Activated CD8-positive, alpha-beta T cell treated with anti-CD3 and anti-CD28 coated beads, Interleukin-2, amount 10 ng/mL, durations not matched to agents 7 days and 5 days (primary cell): ENCODE measurements at regions not wholly inside any gene's neighbourhood (a gene's known extent, or its start where the extent isn't known, plus 50 kb on each side); places are given as distances from the start of the nearest gene placed in this dataset.
"Not testable (repeated sequence)": the region's sequence is repeated elsewhere in the genome, so short reads cannot be mapped to it uniquely, and the experiment has no call there.

Experiments
- ATAC-seq: fragments of 150-1000 bp; cut with Tn5 transposase; one replicate; pipeline ENCODE4 v1.10.0; 2021; ENCODE audit warnings: moderate library complexity
- CTCF ChIA-PET: fragments of 350-600 bp; sonication (Branson Sonifier 250); formaldehyde crosslinking; loops from one replicate; lab custom pipeline; 2021; ENCODE audit warnings: antibody characterized with exemption; lab: Charles Lee
- POLR2A ChIA-PET: fragments of 350-600 bp; sonication (Branson Sonifier 250); formaldehyde crosslinking; loops from one replicate; lab custom pipeline; 2021; ENCODE audit warnings: antibody characterized with exemption; lab: Charles Lee
- DNase-seq: peaks from one replicate; pipeline ENCODE4 v3.0.0-alpha.2; 2020
- H3K27ac Mint-ChIP-seq: one replicate; pipeline ENCODE4 v1.8.0; 2021; ENCODE audit warnings: mild to moderate bottlenecking, mixed read lengths
- H3K27me3 Mint-ChIP-seq: one replicate; pipeline ENCODE4 v1.8.0; 2021; ENCODE audit warnings: low read depth, mixed read lengths
- H3K36me3 Mint-ChIP-seq: one replicate; pipeline ENCODE4 v1.8.0; 2021; ENCODE audit warnings: low read depth, mixed read lengths
- H3K4me1 Mint-ChIP-seq: one replicate; pipeline ENCODE4 v1.8.0; 2021; ENCODE audit warnings: low read depth, mixed read lengths
- H3K4me3 Mint-ChIP-seq: one replicate; pipeline ENCODE4 v1.8.0; 2021; ENCODE audit warnings: mild to moderate bottlenecking, mixed read lengths
- H3K9me3 Mint-ChIP-seq: one replicate; pipeline ENCODE4 v1.8.0; 2022; ENCODE audit warnings: mixed read lengths; ENCODE audit not compliant: insufficient read depth

GRCh38 chr2:11942178-11942569, 195.7 kb downstream of the LPIN1 start:
- POLR2A ChIA-PET: no interaction called here
- no peak overlapping the region for H3K27ac Mint-ChIP-seq
- no peak for DNase-seq
- CTCF ChIA-PET: no interaction called here
- no peak for ATAC-seq
- peaks cover 15% of the 10 kb centered on the region for H3K4me1 Mint-ChIP-seq
- H3K36me3 Mint-ChIP-seq: peaks cover 8% of the 10 kb centered on the region
- no peaks in the 10 kb centered on the region for H3K27me3 Mint-ChIP-seq
- H3K4me3 Mint-ChIP-seq: no peak overlapping the region
- peaks cover 2% of the 10 kb centered on the region for H3K9me3 Mint-ChIP-seq

GRCh38 chr2:11944311-11944710, 197.9 kb downstream of the LPIN1 start:
- peaks cover 15% of the 10 kb centered on the region for H3K4me1 Mint-ChIP-seq
- H3K9me3 Mint-ChIP-seq: peaks cover 4% of the 10 kb centered on the region
- H3K27me3 Mint-ChIP-seq: no peaks in the 10 kb centered on the region
- ATAC-seq (no peak), DNase-seq (no peak)
- POLR2A ChIA-PET: no interaction called here
- no peak overlapping the region for H3K27ac Mint-ChIP-seq
- H3K4me3 Mint-ChIP-seq: no peak overlapping the region
- peaks cover 8% of the 10 kb centered on the region for H3K36me3 Mint-ChIP-seq
- CTCF ChIA-PET: interaction anchor here (0.9 to 1.0 kb wide), 2 partner anchors 22 to 165 kb away, joined by 3 read pairs; no protein-coding TSS in a partner anchor

GRCh38 chr2:11945139-11946126, 199.0 kb downstream of the LPIN1 start:
- ChIA-PET POLR2A (no interaction called here), CTCF (interaction anchor here (0.9 to 1.0 kb wide), 2 partner anchors 21 to 164 kb away, joined by 3 read pairs; no protein-coding TSS in a partner anchor)
- DNase-seq (peak; percentile 29), ATAC-seq (peak; percentile 78)
- peaks cover 15% of the 10 kb centered on the region for H3K4me1 Mint-ChIP-seq
- H3K9me3 Mint-ChIP-seq: peaks cover 4% of the 10 kb centered on the region
- no peaks in the 10 kb centered on the region for H3K27me3 Mint-ChIP-seq
- peaks cover 8% of the 10 kb centered on the region for H3K36me3 Mint-ChIP-seq
- peak overlapping the region; percentile 57 for H3K4me3 Mint-ChIP-seq
- H3K27ac Mint-ChIP-seq: peak overlapping the region; percentile 85

- H3K9me3 Mint-ChIP-seq: peaks cover 4% of the 10 kb centered on the region
- no peak for DNase-seq
- no peaks in the 10 kb centered on the region for H3K27me3 Mint-ChIP-seq
- peaks cover 15% of the 10 kb centered on the region for H3K4me1 Mint-ChIP-seq
- peaks cover 8% of the 10 kb centered on the region for H3K36me3 Mint-ChIP-seq
- ATAC-seq: no peak
- ChIA-PET CTCF (no interaction called here), POLR2A (no interaction called here)
- no peak overlapping the region for H3K4me3 Mint-ChIP-seq
- no peak overlapping the region for H3K27ac Mint-ChIP-seq
Observed at GRCh38 chr2:11947956-11948355, 201.5 kb downstream of the LPIN1 start.

GRCh38 chr2:11949732-11950523, 203.5 kb downstream of the LPIN1 start:
- ATAC-seq: no peak
- no peak for DNase-seq
- ChIA-PET CTCF (no interaction called here), POLR2A (no interaction called here)
- Mint-ChIP-seq H3K4me3 (no peak overlapping the region), H3K9me3 (peaks cover 4% of the 10 kb centered on the region), H3K27ac (no peak overlapping the region), H3K27me3 (peaks cover 6% of the 10 kb centered on the region), H3K36me3 (peaks cover 4% of the 10 kb centered on the region), H3K4me1 (peaks cover 10% of the 10 kb centered on the region)

GRCh38 chr2:11950896-11951295, 204.5 kb downstream of the LPIN1 start:
- DNase-seq: no peak
- Mint-ChIP-seq H3K27ac (no peak overlapping the region), H3K36me3 (peaks cover 2% of the 10 kb centered on the region), H3K9me3 (peaks cover 4% of the 10 kb centered on the region), H3K4me3 (no peak overlapping the region), H3K27me3 (peaks cover 14% of the 10 kb centered on the region), H3K4me1 (peaks cover under 1% of the 10 kb centered on the region)
- ChIA-PET CTCF (no interaction called here), POLR2A (no interaction called here)
- no peak for ATAC-seq

GRCh38 chr2:11951492-11951891, 205.1 kb downstream of the LPIN1 start:
- POLR2A ChIA-PET, ATAC-seq, H3K9me3 Mint-ChIP-seq, H3K27ac Mint-ChIP-seq, DNase-seq, H3K36me3 Mint-ChIP-seq, H3K4me1 Mint-ChIP-seq, CTCF ChIA-PET, H3K4me3 Mint-ChIP-seq: not testable (repeated sequence)
- peaks cover 16% of the 10 kb centered on the region for H3K27me3 Mint-ChIP-seq

GRCh38 chr2:11953258-11953657, 206.8 kb downstream of the LPIN1 start:
- Mint-ChIP-seq H3K27me3 (peaks cover 23% of the 10 kb centered on the region), H3K9me3 (no peaks in the 10 kb centered on the region), H3K4me1 (no peaks in the 10 kb centered on the region), H3K36me3 (no peaks in the 10 kb centered on the region), H3K27ac (no peak overlapping the region), H3K4me3 (no peak overlapping the region)
- ATAC-seq (no peak), DNase-seq (no peak)
- CTCF ChIA-PET: no interaction called here
- POLR2A ChIA-PET: no interaction called here

GRCh38 chr2:11955314-11955713, 208.9 kb downstream of the LPIN1 start:
- ChIA-PET CTCF (no interaction called here), POLR2A (no interaction called here)
- Mint-ChIP-seq H3K27ac (no peak overlapping the region), H3K27me3 (peaks cover 25% of the 10 kb centered on the region), H3K9me3 (no peaks in the 10 kb centered on the region), H3K4me1 (no peaks in the 10 kb centered on the region), H3K36me3 (no peaks in the 10 kb centered on the region), H3K4me3 (no peak overlapping the region)
- no peak for ATAC-seq
- no peak for DNase-seq

- Mint-ChIP-seq H3K4me1 (no peaks in the 10 kb centered on the region), H3K4me3 (no peak overlapping the region), H3K9me3 (no peaks in the 10 kb centered on the region), H3K36me3 (no peaks in the 10 kb centered on the region), H3K27me3 (peaks cover 25% of the 10 kb centered on the region), H3K27ac (no peak overlapping the region)
- CTCF ChIA-PET: no interaction called here
- ATAC-seq (no peak), DNase-seq (no peak)
- POLR2A ChIA-PET: no interaction called here
Observed at GRCh38 chr2:11955884-11956291, 209.5 kb downstream of the LPIN1 start.

GRCh38 chr2:11962707-11963328, 216.4 kb downstream of the LPIN1 start:
- Mint-ChIP-seq H3K27me3 (peaks cover 3% of the 10 kb centered on the region), H3K36me3 (no peaks in the 10 kb centered on the region), H3K27ac (no peak overlapping the region), H3K4me1 (no peaks in the 10 kb centered on the region), H3K4me3 (no peak overlapping the region), H3K9me3 (no peaks in the 10 kb centered on the region)
- POLR2A ChIA-PET: no interaction called here
- CTCF ChIA-PET: no interaction called here
- DNase-seq: no peak
- ATAC-seq: no peak
